ENCODE measurements at regions not wholly inside any gene's neighbourhood (a gene's known extent, or its start where the extent isn't known, plus 50 kb on each side); places are given as distances from the start of the nearest gene placed in this dataset.

DNA sequence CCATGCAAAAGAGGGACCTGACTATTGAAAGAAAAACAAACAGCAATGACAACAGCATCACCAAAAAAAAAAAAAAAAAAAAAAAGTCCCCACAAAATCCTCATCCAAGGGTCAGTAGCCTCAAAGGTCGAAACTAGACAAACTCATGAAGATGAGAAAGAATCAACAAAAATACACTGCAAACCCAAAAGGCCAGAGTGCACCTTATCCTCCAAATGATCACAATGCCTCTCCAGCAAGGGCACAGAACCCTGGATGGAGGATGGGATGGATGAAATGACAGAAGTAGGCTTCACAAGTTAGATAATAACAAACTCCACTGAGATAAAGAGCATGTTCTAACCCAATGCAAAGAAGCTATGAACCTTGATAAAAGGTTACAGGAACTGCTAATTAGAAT, 250.4 kb upstream of the GRAMD2B start:
- no peak overlapping the region for H4K8ac ChIP-seq (ENCODE audit: low read depth, low read length)
- no peaks in the 10 kb centered on the region for H3K79me1 ChIP-seq (ENCODE audit: low read length)
- H2AK5ac ChIP-seq (ENCODE audit: low read length) = no peak overlapping the region
- H3K27ac ChIP-seq (ENCODE audit: low read depth, low read length) = no peak overlapping the region
- H4K91ac ChIP-seq (ENCODE audit: low read depth, low read length) = no peak overlapping the region
- H3K14ac ChIP-seq (ENCODE audit: low read length) = no peak overlapping the region
- no peak overlapping the region for H2AFZ ChIP-seq (ENCODE audit: insufficient read depth, low read length, poor library complexity)
- H3K4ac ChIP-seq (ENCODE audit: low read depth, low read length) = no peak overlapping the region
- H3K79me2 ChIP-seq (ENCODE audit: control insufficient read depth, insufficient read depth, low read length, poor library complexity) = no peaks in the 10 kb centered on the region
- H2BK120ac ChIP-seq (ENCODE audit: insufficient read depth, low read length, poor library complexity) = no peak overlapping the region
- no peak overlapping the region for H2BK12ac ChIP-seq (ENCODE audit: low read length)
- no peak overlapping the region for H4K12ac ChIP-seq (ENCODE audit: low read depth, low read length)
- H3K9me3 ChIP-seq (ENCODE audit: insufficient read depth, low read depth, low read length) = peaks cover 8% of the 10 kb centered on the region
- H3K4me2 ChIP-seq (ENCODE audit: low read length) = no peak overlapping the region
- H3K27me3 ChIP-seq (ENCODE audit: insufficient read depth, low read length) = no peaks in the 10 kb centered on the region
- no peaks in the 10 kb centered on the region for H3K36me3 ChIP-seq (ENCODE audit: control insufficient read depth in 1 of 2, insufficient read depth in 2 of 2, low read length in 2 of 2)
- H3K4me1 ChIP-seq (ENCODE audit: control insufficient read depth in 1 of 2, insufficient read depth in 2 of 2, low read length in 2 of 2) = no peaks in the 10 kb centered on the region
- H3K23ac ChIP-seq (ENCODE audit: low read length) = no peak overlapping the region
- WGBS (ENCODE audit: extremely low coverage, insufficient coverage, insufficient read length) = no CpG with 5 or more reads among the region's 1 CpG
- no peak for DNase-seq
- no peak overlapping the region for H3K9ac ChIP-seq (ENCODE audit: low read length)
- H3K4me3 ChIP-seq (ENCODE audit: low read depth, low read length) = no peak overlapping the region
- no peak overlapping the region for H3K18ac ChIP-seq (ENCODE audit: low read length)
- no peak overlapping the region for H2BK5ac ChIP-seq (ENCODE audit: low read depth, low read length, poor library complexity)

DNA sequence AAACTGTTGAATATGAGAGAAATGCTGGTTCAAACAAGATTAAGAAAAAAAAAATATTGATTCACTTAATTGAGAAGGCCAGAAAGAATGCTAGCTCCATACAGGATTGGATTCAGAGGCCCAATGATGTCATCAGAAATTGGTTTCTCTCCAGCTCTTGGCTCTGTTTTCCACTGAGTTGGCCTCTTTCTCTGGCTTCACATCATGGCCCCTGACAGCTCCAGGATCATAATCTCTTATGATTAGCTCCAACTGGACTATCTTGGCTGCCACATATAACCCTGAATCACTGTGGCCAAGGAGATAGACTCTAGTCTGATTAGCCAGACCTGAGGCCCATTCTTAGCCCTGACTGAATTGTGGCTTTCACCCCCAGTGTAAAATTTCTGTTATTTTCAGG, 244.7 kb upstream of the GRAMD2B start:
- Histone ChIP-seq H3K14ac (ENCODE audit: low read length) (no peak overlapping the region), H3K18ac (ENCODE audit: low read length) (no peak overlapping the region), H3K27me3 (ENCODE audit: insufficient read depth, low read length) (no peaks in the 10 kb centered on the region), H2BK12ac (ENCODE audit: low read length) (no peak overlapping the region), H2AFZ (ENCODE audit: insufficient read depth, low read length, poor library complexity) (no peak overlapping the region), H3K9ac (ENCODE audit: low read length) (no peak overlapping the region), H3K9me3 (ENCODE audit: insufficient read depth, low read depth, low read length) (no peaks in the 10 kb centered on the region), H4K12ac (ENCODE audit: low read depth, low read length) (no peak overlapping the region), H2AK5ac (ENCODE audit: low read length) (no peak overlapping the region), H3K23ac (ENCODE audit: low read length) (no peak overlapping the region), H4K8ac (ENCODE audit: low read depth, low read length) (no peak overlapping the region), H3K4me2 (ENCODE audit: low read length) (no peak overlapping the region), H3K36me3 (ENCODE audit: control insufficient read depth in 1 of 2, insufficient read depth in 2 of 2, low read length in 2 of 2) (no peaks in the 10 kb centered on the region), H3K27ac (ENCODE audit: low read depth, low read length) (no peak overlapping the region), H2BK5ac (ENCODE audit: low read depth, low read length, poor library complexity) (no peak overlapping the region), H3K79me2 (ENCODE audit: control insufficient read depth, insufficient read depth, low read length, poor library complexity) (no peaks in the 10 kb centered on the region), H2BK120ac (ENCODE audit: insufficient read depth, low read length, poor library complexity) (no peak overlapping the region), H3K4me1 (ENCODE audit: control insufficient read depth in 1 of 2, insufficient read depth in 2 of 2, low read length in 2 of 2) (no peaks in the 10 kb centered on the region), H3K4me3 (ENCODE audit: low read depth, low read length) (no peak overlapping the region), H3K79me1 (ENCODE audit: low read length) (no peaks in the 10 kb centered on the region), H3K4ac (ENCODE audit: low read depth, low read length) (no peak overlapping the region), H4K91ac (ENCODE audit: low read depth, low read length) (no peak overlapping the region)
- DNase-seq = no peak

DNA sequence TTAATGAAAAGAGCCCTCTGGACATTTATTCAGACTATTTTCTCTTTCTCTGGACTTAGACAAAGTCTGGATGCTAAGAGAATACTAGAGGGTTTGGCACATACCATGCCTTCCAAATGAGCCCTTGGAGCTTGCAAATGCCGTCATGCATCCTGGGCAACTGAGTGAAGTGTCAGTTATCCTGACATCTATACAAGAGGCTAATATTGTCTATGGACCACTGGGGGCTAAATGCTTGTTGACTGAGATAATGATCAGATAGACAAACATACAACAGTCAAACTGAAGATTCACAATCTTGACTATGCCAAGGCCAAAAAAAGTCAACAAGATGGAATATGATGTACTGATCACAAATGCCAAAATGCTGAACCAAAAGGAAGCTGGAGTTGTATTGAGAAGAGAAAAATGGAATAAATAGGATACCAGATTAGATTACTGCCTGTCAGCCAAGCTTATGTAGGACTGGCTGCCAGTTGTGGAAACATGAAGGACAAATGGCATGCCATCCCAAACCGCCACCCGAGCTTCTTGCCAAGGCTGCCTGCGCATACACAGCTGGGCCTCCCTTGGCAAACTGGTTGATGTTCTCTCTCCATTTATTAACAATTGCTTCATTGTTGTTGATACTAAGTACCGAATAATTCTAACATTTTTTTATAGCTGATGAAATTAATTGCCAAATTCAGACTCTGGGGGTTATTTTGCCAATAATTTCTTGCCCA, 240.1 kb upstream of the GRAMD2B start:
- H3K9ac ChIP-seq (ENCODE audit: low read length) = no peak overlapping the region
- no peak overlapping the region for H3K27ac ChIP-seq (ENCODE audit: low read depth, low read length)
- H4K8ac ChIP-seq (ENCODE audit: low read depth, low read length) = no peak overlapping the region
- no peak overlapping the region for H2BK12ac ChIP-seq (ENCODE audit: low read length)
- H3K4ac ChIP-seq (ENCODE audit: low read depth, low read length) = no peak overlapping the region
- no peaks in the 10 kb centered on the region for H3K36me3 ChIP-seq (ENCODE audit: control insufficient read depth in 1 of 2, insufficient read depth in 2 of 2, low read length in 2 of 2)
- H3K79me2 ChIP-seq (ENCODE audit: control insufficient read depth, insufficient read depth, low read length, poor library complexity) = no peaks in the 10 kb centered on the region
- no peak overlapping the region for H2AFZ ChIP-seq (ENCODE audit: insufficient read depth, low read length, poor library complexity)
- H3K9me3 ChIP-seq (ENCODE audit: insufficient read depth, low read depth, low read length) = no peaks in the 10 kb centered on the region
- H3K4me3 ChIP-seq (ENCODE audit: low read depth, low read length) = no peak overlapping the region
- DNase-seq = no peak
- no peak overlapping the region for H3K23ac ChIP-seq (ENCODE audit: low read length)
- no peaks in the 10 kb centered on the region for H3K79me1 ChIP-seq (ENCODE audit: low read length)
- H4K91ac ChIP-seq (ENCODE audit: low read depth, low read length) = no peak overlapping the region
- H2BK120ac ChIP-seq (ENCODE audit: insufficient read depth, low read length, poor library complexity) = no peak overlapping the region
- H2AK5ac ChIP-seq (ENCODE audit: low read length) = no peak overlapping the region
- H4K12ac ChIP-seq (ENCODE audit: low read depth, low read length) = no peak overlapping the region
- H3K27me3 ChIP-seq (ENCODE audit: insufficient read depth, low read length) = no peaks in the 10 kb centered on the region
- no peak overlapping the region for H3K14ac ChIP-seq (ENCODE audit: low read length)
- WGBS (ENCODE audit: extremely low coverage, insufficient coverage, insufficient read length) = no CpG with 5 or more reads among the region's 5 CpGs
- H3K4me2 ChIP-seq (ENCODE audit: low read length) = no peak overlapping the region
- H3K4me1 ChIP-seq (ENCODE audit: control insufficient read depth in 1 of 2, insufficient read depth in 2 of 2, low read length in 2 of 2) = no peaks in the 10 kb centered on the region
- no peak overlapping the region for H3K18ac ChIP-seq (ENCODE audit: low read length)
- no peak overlapping the region for H2BK5ac ChIP-seq (ENCODE audit: low read depth, low read length, poor library complexity)

DNA sequence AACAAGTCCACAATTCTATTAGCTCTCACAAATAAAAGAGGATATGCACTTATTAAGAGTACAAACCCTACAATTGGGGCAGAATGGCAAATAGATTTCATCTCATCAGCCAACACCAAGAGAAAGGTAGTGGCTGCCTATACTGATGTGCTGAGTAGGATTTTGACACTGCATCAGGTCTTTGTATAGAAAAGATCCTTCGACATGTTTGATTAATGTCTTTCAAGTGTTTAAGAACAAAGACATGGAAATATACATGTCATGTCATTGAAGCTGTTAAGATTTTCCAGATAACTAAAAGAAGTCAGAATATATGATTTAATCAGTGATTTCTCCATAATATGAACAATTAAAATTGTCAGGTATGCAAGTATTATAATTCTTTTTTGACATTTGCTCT, 238.7 kb upstream of the GRAMD2B start:
- Histone ChIP-seq H4K12ac (ENCODE audit: low read depth, low read length) (no peak overlapping the region), H2BK12ac (ENCODE audit: low read length) (no peak overlapping the region), H4K91ac (ENCODE audit: low read depth, low read length) (no peak overlapping the region), H3K4me1 (ENCODE audit: control insufficient read depth in 1 of 2, insufficient read depth in 2 of 2, low read length in 2 of 2) (no peaks in the 10 kb centered on the region), H3K14ac (ENCODE audit: low read length) (no peak overlapping the region), H3K4me3 (ENCODE audit: low read depth, low read length) (no peak overlapping the region), H3K9ac (ENCODE audit: low read length) (no peak overlapping the region), H3K27ac (ENCODE audit: low read depth, low read length) (no peak overlapping the region), H3K79me2 (ENCODE audit: control insufficient read depth, insufficient read depth, low read length, poor library complexity) (no peaks in the 10 kb centered on the region), H3K9me3 (ENCODE audit: insufficient read depth, low read depth, low read length) (no peaks in the 10 kb centered on the region), H2AFZ (ENCODE audit: insufficient read depth, low read length, poor library complexity) (no peak overlapping the region), H2BK120ac (ENCODE audit: insufficient read depth, low read length, poor library complexity) (no peak overlapping the region), H2BK5ac (ENCODE audit: low read depth, low read length, poor library complexity) (no peak overlapping the region), H3K4me2 (ENCODE audit: low read length) (no peak overlapping the region), H3K27me3 (ENCODE audit: insufficient read depth, low read length) (no peaks in the 10 kb centered on the region), H2AK5ac (ENCODE audit: low read length) (no peak overlapping the region), H3K23ac (ENCODE audit: low read length) (no peak overlapping the region), H3K18ac (ENCODE audit: low read length) (no peak overlapping the region), H4K8ac (ENCODE audit: low read depth, low read length) (no peak overlapping the region), H3K36me3 (ENCODE audit: control insufficient read depth in 1 of 2, insufficient read depth in 2 of 2, low read length in 2 of 2) (no peaks in the 10 kb centered on the region), H3K4ac (ENCODE audit: low read depth, low read length) (no peak overlapping the region), H3K79me1 (ENCODE audit: low read length) (no peaks in the 10 kb centered on the region)
- no CpG with 5 or more reads among the region's 1 CpG for WGBS (ENCODE audit: extremely low coverage, insufficient coverage, insufficient read length)
- DNase-seq = no peak
